ENCODE measurements at regions not wholly inside any gene's neighbourhood (a gene's known extent, or its start where the extent isn't known, plus 50 kb on each side); places are given as distances from the start of the nearest gene placed in this dataset.

DNA sequence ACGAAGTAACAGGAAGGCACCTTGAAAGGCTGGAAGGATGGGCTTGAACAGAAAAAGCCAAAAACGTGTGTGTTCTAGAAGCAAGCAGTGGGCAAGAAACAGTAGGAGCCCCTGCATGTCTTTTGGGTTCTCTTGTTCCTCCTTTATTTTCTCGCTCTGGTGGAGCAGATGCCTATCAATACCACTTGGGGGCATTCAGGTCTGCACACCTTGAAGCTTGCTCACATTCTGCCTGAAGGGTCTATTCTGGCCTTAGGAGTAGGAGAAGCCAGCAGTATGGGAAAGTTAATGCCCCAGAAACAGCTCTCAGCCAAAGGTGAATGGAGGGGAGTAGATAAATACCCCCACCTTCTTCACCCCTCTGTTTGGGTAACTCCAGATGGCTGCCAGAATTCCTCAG lies 204.5 kb downstream of the TXNL1 start:
- no peak for TF ChIP-seq POLR2AphosphoS5 (IDR thresholded peaks at IDR 0.05; ENCODE audit: low read depth, low read length)
- TF ChIP-seq, protein P1, sequence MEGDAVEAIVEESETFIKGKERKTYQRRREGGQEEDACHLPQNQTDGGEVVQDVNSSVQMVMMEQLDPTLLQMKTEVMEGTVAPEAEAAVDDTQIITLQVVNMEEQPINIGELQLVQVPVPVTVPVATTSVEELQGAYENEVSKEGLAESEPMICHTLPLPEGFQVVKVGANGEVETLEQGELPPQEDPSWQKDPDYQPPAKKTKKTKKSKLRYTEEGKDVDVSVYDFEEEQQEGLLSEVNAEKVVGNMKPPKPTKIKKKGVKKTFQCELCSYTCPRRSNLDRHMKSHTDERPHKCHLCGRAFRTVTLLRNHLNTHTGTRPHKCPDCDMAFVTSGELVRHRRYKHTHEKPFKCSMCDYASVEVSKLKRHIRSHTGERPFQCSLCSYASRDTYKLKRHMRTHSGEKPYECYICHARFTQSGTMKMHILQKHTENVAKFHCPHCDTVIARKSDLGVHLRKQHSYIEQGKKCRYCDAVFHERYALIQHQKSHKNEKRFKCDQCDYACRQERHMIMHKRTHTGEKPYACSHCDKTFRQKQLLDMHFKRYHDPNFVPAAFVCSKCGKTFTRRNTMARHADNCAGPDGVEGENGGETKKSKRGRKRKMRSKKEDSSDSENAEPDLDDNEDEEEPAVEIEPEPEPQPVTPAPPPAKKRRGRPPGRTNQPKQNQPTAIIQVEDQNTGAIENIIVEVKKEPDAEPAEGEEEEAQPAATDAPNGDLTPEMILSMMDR (IDR thresholded peaks at IDR 0.05) = no peak

Measured in Panc1 (cell line).